Spleen (tissue), 11 donors: ENCODE measurements at regions not wholly inside any gene's neighbourhood (a gene's known extent, or its start where the extent isn't known, plus 50 kb on each side); places are given as distances from the start of the nearest gene placed in this dataset.

ENCODE experiments used
- DNase-seq: peaks from one replicate; pipeline ENCODE4 v3.0.0-alpha.2; 2020
- H3K27ac ChIP-seq, 8 donors: fragments of 200-600 bp; sonication (generic) in 7 of 8; 1 replicate in 4 of 8; 2 replicates in 4 of 8; pipeline versions ENCODE4 v1.5.0 to v1.8.0; 2016 to 2021; ENCODE audit warnings: inconsistent platforms in 4 of 8, mild to moderate bottlenecking in 4 of 8, moderate library complexity in 1 of 8
- H3K27me3 ChIP-seq, 7 donors: fragments of 200-600 bp; sonication (generic) in 6 of 7; replicated peaks in 1 of 7; 1 replicate in 4 of 7; 2 replicates in 3 of 7; pipeline versions ENCODE4 v1.5.0 to v1.8.0; 2016 to 2021; ENCODE audit warnings: inconsistent platforms in 3 of 7, mild to moderate bottlenecking in 1 of 7
- H3K36me3 ChIP-seq, 6 donors: fragments of 200-600 bp; sonication (generic) in 5 of 6; 1 replicate in 4 of 6; 2 replicates in 2 of 6; pipeline versions ENCODE4 v1.5.0 to v1.8.0; 2016 to 2021; ENCODE audit warnings: inconsistent platforms in 2 of 6
- H3K4me1 ChIP-seq, 6 donors: fragments of 200-600 bp; sonication (generic) in 5 of 6; 1 replicate in 3 of 6; 2 replicates in 3 of 6; pipeline versions ENCODE4 v1.5.0 to v1.8.0; 2016 to 2021; ENCODE audit warnings: inconsistent platforms in 3 of 6
- H3K4me3 ChIP-seq, 8 donors: fragments of 200-600 bp; sonication (generic) in 7 of 8; 1 replicate in 4 of 8; 2 replicates in 4 of 8; pipeline versions ENCODE4 v1.5.0 to v1.8.0; 2016 to 2021; ENCODE audit warnings: inconsistent platforms in 4 of 8, mild to moderate bottlenecking in 4 of 8, moderate library complexity in 2 of 8
- H3K9me3 ChIP-seq, 8 donors: fragments of 200-600 bp; sonication (generic) in 7 of 8; 1 replicate in 4 of 8; 2 replicates in 4 of 8; pipeline versions ENCODE4 v1.5.0 to v1.8.0; 2016 to 2021; ENCODE audit warnings: inconsistent platforms in 4 of 8
- CTCF ChIP-seq, 11 experiments: fragments of 200-600 bp in 7 of 11; fragments of 450-650 bp in 4 of 11; sonication (generic) in 4 of 11; IDR thresholded peaks in 8 of 11; conservative IDR thresholded peaks in 3 of 11; 1 replicate in 7 of 11; 2 replicates in 4 of 11; pipeline versions ENCODE4 v1.4.0 to v1.8.0; 2016 to 2021; ENCODE audit warnings: antibody characterized with exemption in 11 of 11, inconsistent platforms in 4 of 11, mild to moderate bottlenecking in 1 of 11
- POLR2A ChIP-seq, 3 donors: fragments of 450-650 bp; IDR thresholded peaks; one replicate each; pipeline ENCODE4 v1.5.1; 2017; ENCODE audit warnings: antibody characterized with exemption in 3 of 3, mild to moderate bottlenecking in 1 of 3
- POLR2AphosphoS5 ChIP-seq, 3 donors: sonication (generic); formaldehyde crosslinking; IDR thresholded peaks; one replicate each; pipeline ENCODE4 v1.5.1; 2017; ENCODE audit warnings: antibody characterized with exemption in 3 of 3
- WGBS, 5 donors: extraction: QIAGEN DNeasy Blood & Tissue Kit in 3 of 5; methylation state at CpG; one replicate each; pipeline versions ENCODE4 v1.1.5 to v1.1.7; 2013 to 2018; 5-methylcytosine and 5-hydroxymethylcytosine counted together
- intact Hi-C: fragments of 100-400 bp; cut with DNase I; formaldehyde crosslinking; loops from one replicate; pipeline ENCODE4 v1.15.0; 2023; ENCODE audit warnings: low total_unique reads
- donor health status: healthy with polysubstance abuse.
- donor health status: DM: no; HTN: no; CAD: no; lungs with moderate emphysema.
- donor health status: DM: no; HTN: no; CAD: no.
- donor health status: Bipolar disorder and iron deficiency.
- donor health status: healthy.
- donor health status: DM: no; HTN: no; CAD: no.
- donor health status: DM: yes; HTN: yes; CAD: no.

- 88 to 93% (median 90%) methylated on average over 10 of the region's 10 CpGs for WGBS, 5 donors
- H3K27ac ChIP-seq, result no peak overlapping the region
- intact Hi-C loops, result no loop called here
These were observed 2534.9 kb downstream of the PCDH7 start for GRCh38 chr4:33255094-33255493.

GRCh38 chr4:33255507-33255906 lies 2535.3 kb downstream of the PCDH7 start:
- Histone ChIP-seq H3K4me1 (no peaks in the 10 kb centered on the region), H3K27ac (no peak overlapping the region), H3K9me3 (peaks cover 0 to 6% (median 0%) of the 10 kb centered on the region in 8 donors), H3K36me3 (no peaks in the 10 kb centered on the region), H3K27me3 (no peaks in the 10 kb centered on the region), H3K4me3 (no peak overlapping the region)
- DNase-seq, result no peak
- TF ChIP-seq CTCF (IDR thresholded peaks at IDR 0.05 in 8 of 11, conservative IDR thresholded peaks at IDR 0.05 in 3 of 11) (no peak), POLR2AphosphoS5 (IDR thresholded peaks at IDR 0.05) (no peak), POLR2A (IDR thresholded peaks at IDR 0.05) (no peak)
- intact Hi-C loops, result no loop called here
- WGBS, 5 donors, result 78 to 89% (median 81%) methylated on average over 6 of the region's 6 CpGs

More at GRCh38 chr4:33255094-33255493, 2534.9 kb downstream of the PCDH7 start:
- no peak overlapping the region for H3K4me3 ChIP-seq
- peaks cover 0 to 6% (median 0%) of the 10 kb centered on the region in 8 donors for H3K9me3 ChIP-seq
- H3K36me3 ChIP-seq, result no peaks in the 10 kb centered on the region
- no peak for DNase-seq
- H3K4me1 ChIP-seq, result no peaks in the 10 kb centered on the region
- H3K27me3 ChIP-seq, result no peaks in the 10 kb centered on the region
- no peak for TF ChIP-seq POLR2AphosphoS5 (IDR thresholded peaks at IDR 0.05)
- TF ChIP-seq POLR2A (IDR thresholded peaks at IDR 0.05), result no peak
- no peak for TF ChIP-seq CTCF (IDR thresholded peaks at IDR 0.05 in 8 of 11, conservative IDR thresholded peaks at IDR 0.05 in 3 of 11)

- WGBS, 5 donors, result 80 to 94% (median 83%) methylated on average over 2 of the region's 2 CpGs
- TF ChIP-seq POLR2A (IDR thresholded peaks at IDR 0.05) (no peak), POLR2AphosphoS5 (IDR thresholded peaks at IDR 0.05) (no peak), CTCF (IDR thresholded peaks at IDR 0.05 in 8 of 11, conservative IDR thresholded peaks at IDR 0.05 in 3 of 11) (no peak)
These were observed 2542.7 kb downstream of the PCDH7 start for GRCh38 chr4:33262824-33263223.

GRCh38 chr4:33268776-33269175 lies 2548.6 kb downstream of the PCDH7 start:
- 77 to 94% (median 85%) methylated on average over 5 of the region's 5 CpGs for WGBS, 5 donors
- H3K4me3 ChIP-seq, result no peak overlapping the region
- H3K9me3 ChIP-seq, result peaks cover 0 to 3% (median 0%) of the 10 kb centered on the region in 8 donors
- no peak for DNase-seq
- no peaks in the 10 kb centered on the region for H3K36me3 ChIP-seq
- no peak for TF ChIP-seq POLR2A (IDR thresholded peaks at IDR 0.05)
- no peak for TF ChIP-seq CTCF (IDR thresholded peaks at IDR 0.05 in 8 of 11, conservative IDR thresholded peaks at IDR 0.05 in 3 of 11)
- TF ChIP-seq POLR2AphosphoS5 (IDR thresholded peaks at IDR 0.05), result no peak
- H3K4me1 ChIP-seq, result no peaks in the 10 kb centered on the region
- H3K27ac ChIP-seq, result no peak overlapping the region
- intact Hi-C loops, result no loop called here
- H3K27me3 ChIP-seq, result no peaks in the 10 kb centered on the region

More at GRCh38 chr4:33262824-33263223, 2542.7 kb downstream of the PCDH7 start:
- no peaks in the 10 kb centered on the region for H3K4me1 ChIP-seq
- no peak for DNase-seq
- peaks cover 0 to 3% (median 0%) of the 10 kb centered on the region in 8 donors for H3K9me3 ChIP-seq
- H3K36me3 ChIP-seq, result no peaks in the 10 kb centered on the region
- no peaks in the 10 kb centered on the region for H3K27me3 ChIP-seq
- H3K27ac ChIP-seq, result no peak overlapping the region
- H3K4me3 ChIP-seq, result no peak overlapping the region
- intact Hi-C loops, result no loop called here
